A673 (cell line): ENCODE measurements at regions not wholly inside any gene's neighbourhood (a gene's known extent, or its start where the extent isn't known, plus 50 kb on each side); places are given as distances from the start of the nearest gene placed in this dataset.

Source experiments
- BruUV-seq: library from RNA; stranded (reverse); fragments of 400-500 nt; replicated peaks from 2 replicates; lab custom pipeline; 2021; lab: Mats Ljungman, UMichigan
- CTCF ChIA-PET: fragments of 300-600 bp; sonication (Branson Sonifier 250); formaldehyde crosslinking; loops from one replicate; lab custom pipeline; 2022; ENCODE audit warnings: antibody characterized with exemption; lab: Charles Lee
- POLR2A ChIA-PET: fragments of 300-600 bp; sonication (Branson Sonifier 250); formaldehyde crosslinking; loops from one replicate; lab custom pipeline; 2022; ENCODE audit warnings: antibody characterized with exemption; ENCODE audit not compliant: low non-redundant PET; lab: Charles Lee
- DNase-seq: peaks from one replicate; pipeline ENCODE4 v3.0.0-alpha.2; 2015; ENCODE audit warnings: low spot score
- H3K27ac ChIP-seq: fragments of 200-600 bp; sonication (generic); 2 replicates; pipeline ENCODE4 v1.5.1; 2016; ENCODE audit warnings: mixed run types, low read depth, mild to moderate bottlenecking, mixed read lengths, antibody characterized with exemption, low read length; ENCODE audit not compliant: poor library complexity, severe bottlenecking
- H3K27me3 ChIP-seq: fragments of 200-600 bp; sonication (generic); replicated peaks from 2 replicates; pipeline ENCODE4 v1.6.1; 2017; ENCODE audit warnings: mixed run types, low read depth, mild to moderate bottlenecking, mixed read lengths, antibody characterized with exemption, low read length; ENCODE audit not compliant: insufficient read depth, poor library complexity
- H3K36me3 ChIP-seq: fragments of 200-600 bp; sonication (generic); 2 replicates; pipeline ENCODE4 v1.6.1; 2016; ENCODE audit warnings: mixed run types, mild to moderate bottlenecking, mixed read lengths, antibody characterized with exemption, low read length; ENCODE audit not compliant: insufficient read depth, poor library complexity, severe bottlenecking
- H3K4me1 ChIP-seq: fragments of 200-600 bp; sonication (generic); 2 replicates; pipeline ENCODE4 v1.6.1; 2017; ENCODE audit warnings: mixed run types, mild to moderate bottlenecking, mixed read lengths, antibody characterized with exemption, low read length; ENCODE audit not compliant: insufficient read depth, poor library complexity, severe bottlenecking
- H3K4me3 ChIP-seq: fragments of 200-600 bp; sonication (generic); 2 replicates; pipeline ENCODE4 v1.5.1; 2016; ENCODE audit warnings: low read depth, mixed run types, mild to moderate bottlenecking, mixed read lengths, low read length; ENCODE audit not compliant: poor library complexity, severe bottlenecking
- H3K9me3 ChIP-seq: fragments of 200-600 bp; sonication (generic); 2 replicates; pipeline ENCODE4 v1.6.1; 2016; ENCODE audit warnings: mixed run types, low read depth, mild to moderate bottlenecking, mixed read lengths, antibody characterized with exemption, low read length; ENCODE audit not compliant: poor library complexity, severe bottlenecking
- EZH2 ChIP-seq: fragments of 200-600 bp; sonication (generic); IDR thresholded peaks from 2 replicates; pipeline ENCODE4 v1.6.1; 2017; ENCODE audit warnings: borderline replicate concordance, low read depth, mild to moderate bottlenecking, mixed read lengths, antibody characterized with exemption, low read length; ENCODE audit not compliant: poor library complexity, severe bottlenecking
- intact Hi-C: fragments of 100-400 bp; cut with micrococcal nuclease; formaldehyde crosslinking; loops from one replicate; pipeline ENCODE4 v1.10.0; 2022; ENCODE audit not compliant: unreplicated experiment
- TF ChIP-seq, protein P1 (sequence below): fragments of 300-800, 200-600 bp; sonication (generic); conservative IDR thresholded peaks from 2 replicates; pipeline ENCODE4 v1.5.1; 2017; ENCODE audit warnings: low read depth, mild to moderate bottlenecking, antibody characterized with exemption, low read length, moderate library complexity, mixed read lengths

DNA sequence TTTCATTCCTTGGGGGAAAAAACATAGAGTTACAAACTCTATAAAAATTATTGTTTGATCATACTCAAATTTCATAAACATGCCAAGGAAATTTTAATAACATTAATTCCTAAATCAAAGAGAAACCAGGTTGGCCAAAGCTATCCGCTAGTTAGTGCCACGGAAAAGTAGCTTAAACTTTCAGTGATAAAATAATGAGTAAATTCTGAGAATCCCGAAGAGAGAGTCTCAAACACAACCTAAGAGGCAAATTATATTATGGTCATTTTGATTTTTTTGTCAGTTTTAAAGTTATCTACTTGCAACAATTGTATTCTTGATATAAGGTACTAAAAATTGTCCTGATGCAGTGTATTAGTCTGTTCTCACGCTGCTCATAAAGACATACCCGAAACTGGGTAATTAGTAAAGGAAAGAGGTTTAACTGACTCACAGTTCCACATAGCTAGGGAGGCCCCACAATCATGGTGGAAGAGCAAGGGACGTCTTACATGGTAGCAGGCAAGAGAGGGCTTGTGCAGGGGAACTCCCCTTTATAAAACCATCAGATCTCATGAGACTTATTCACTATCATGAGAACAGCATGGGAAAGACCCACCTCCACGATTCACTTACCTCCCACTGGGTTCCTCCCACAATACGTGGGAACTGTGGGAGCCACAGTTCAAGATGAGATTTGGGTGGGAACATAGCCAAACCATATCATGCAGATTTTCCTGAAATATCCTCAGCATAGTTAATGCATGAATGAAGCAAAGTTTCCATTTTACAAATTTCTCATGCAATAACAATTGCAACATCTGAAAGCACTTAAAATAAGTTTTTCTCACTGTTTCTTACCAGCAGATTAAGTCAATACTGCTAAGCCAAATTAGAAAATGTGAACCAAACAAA, 205.9 kb upstream of the STK17B start:
- Histone ChIP-seq H3K4me3 (no peak overlapping the region), H3K4me1 (no peaks in the 10 kb centered on the region), H3K27me3 (no peaks in the 10 kb centered on the region), H3K9me3 (no peaks in the 10 kb centered on the region), H3K27ac (no peak overlapping the region), H3K36me3 (no peaks in the 10 kb centered on the region)
- DNase-seq, result no peak
- no TSS peak for BruUV-seq
- ChIA-PET POLR2A (no interaction called here), CTCF (no interaction called here)
- intact Hi-C loops, result no loop called here
- no peak for TF ChIP-seq EZH2
- TF ChIP-seq, protein P1, sequence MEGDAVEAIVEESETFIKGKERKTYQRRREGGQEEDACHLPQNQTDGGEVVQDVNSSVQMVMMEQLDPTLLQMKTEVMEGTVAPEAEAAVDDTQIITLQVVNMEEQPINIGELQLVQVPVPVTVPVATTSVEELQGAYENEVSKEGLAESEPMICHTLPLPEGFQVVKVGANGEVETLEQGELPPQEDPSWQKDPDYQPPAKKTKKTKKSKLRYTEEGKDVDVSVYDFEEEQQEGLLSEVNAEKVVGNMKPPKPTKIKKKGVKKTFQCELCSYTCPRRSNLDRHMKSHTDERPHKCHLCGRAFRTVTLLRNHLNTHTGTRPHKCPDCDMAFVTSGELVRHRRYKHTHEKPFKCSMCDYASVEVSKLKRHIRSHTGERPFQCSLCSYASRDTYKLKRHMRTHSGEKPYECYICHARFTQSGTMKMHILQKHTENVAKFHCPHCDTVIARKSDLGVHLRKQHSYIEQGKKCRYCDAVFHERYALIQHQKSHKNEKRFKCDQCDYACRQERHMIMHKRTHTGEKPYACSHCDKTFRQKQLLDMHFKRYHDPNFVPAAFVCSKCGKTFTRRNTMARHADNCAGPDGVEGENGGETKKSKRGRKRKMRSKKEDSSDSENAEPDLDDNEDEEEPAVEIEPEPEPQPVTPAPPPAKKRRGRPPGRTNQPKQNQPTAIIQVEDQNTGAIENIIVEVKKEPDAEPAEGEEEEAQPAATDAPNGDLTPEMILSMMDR, result no peak

DNA sequence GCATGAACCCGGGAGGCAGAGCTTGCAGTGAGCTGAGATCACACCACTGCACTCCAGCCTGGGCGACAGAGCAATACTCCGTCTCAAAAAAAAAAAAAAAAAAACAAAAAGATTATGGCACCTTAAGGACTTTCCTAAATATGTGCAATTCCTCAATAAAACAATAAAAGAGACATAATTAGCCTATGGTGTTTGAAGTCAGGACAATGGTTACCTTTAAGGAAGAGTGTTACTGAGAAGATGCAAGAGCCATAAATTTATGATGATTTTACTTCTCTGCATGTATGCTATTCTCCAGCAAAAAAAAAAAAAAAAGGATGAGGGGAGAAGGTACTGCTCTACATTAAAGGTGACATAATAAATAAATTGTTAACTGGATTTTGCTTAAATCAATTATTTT, 208.2 kb upstream of the STK17B start:
- Histone ChIP-seq H3K4me1 (no peaks in the 10 kb centered on the region), H3K4me3 (no peak overlapping the region), H3K9me3 (no peaks in the 10 kb centered on the region), H3K27me3 (no peaks in the 10 kb centered on the region), H3K36me3 (no peaks in the 10 kb centered on the region), H3K27ac (no peak overlapping the region)
- POLR2A ChIA-PET, result no interaction called here
- intact Hi-C loops, result no loop called here
- no peak for DNase-seq
- no TSS peak for BruUV-seq
- TF ChIP-seq, protein P1, result no peak
- no peak for TF ChIP-seq EZH2
- CTCF ChIA-PET, result no interaction called here

GRCh38 chr2:196380098-196380497, 208.7 kb upstream of the STK17B start:
- Histone ChIP-seq H3K27ac (no peak overlapping the region), H3K4me1 (no peaks in the 10 kb centered on the region), H3K4me3 (no peak overlapping the region), H3K36me3 (no peaks in the 10 kb centered on the region), H3K9me3 (no peaks in the 10 kb centered on the region), H3K27me3 (no peaks in the 10 kb centered on the region)
- ChIA-PET CTCF (no interaction called here), POLR2A (no interaction called here)
- TF ChIP-seq, protein P1, result no peak
- TF ChIP-seq EZH2, result no peak
- no TSS peak for BruUV-seq
- no peak for DNase-seq
- intact Hi-C loops, result no loop called here
